Amniotic stem cell (primary cell): ENCODE measurements at regions not wholly inside any gene's neighbourhood (a gene's known extent, or its start where the extent isn't known, plus 50 kb on each side); places are given as distances from the start of the nearest gene placed in this dataset.

Experiments used
- DNase-seq: peaks from one replicate; lab custom pipeline; 2025; lab: John Stamatoyannopoulos, UW

- DNase-seq: no peak
Observed at GRCh38 chr1:13922466-13923110, 222.6 kb downstream of the PRDM2 start.

DNA sequence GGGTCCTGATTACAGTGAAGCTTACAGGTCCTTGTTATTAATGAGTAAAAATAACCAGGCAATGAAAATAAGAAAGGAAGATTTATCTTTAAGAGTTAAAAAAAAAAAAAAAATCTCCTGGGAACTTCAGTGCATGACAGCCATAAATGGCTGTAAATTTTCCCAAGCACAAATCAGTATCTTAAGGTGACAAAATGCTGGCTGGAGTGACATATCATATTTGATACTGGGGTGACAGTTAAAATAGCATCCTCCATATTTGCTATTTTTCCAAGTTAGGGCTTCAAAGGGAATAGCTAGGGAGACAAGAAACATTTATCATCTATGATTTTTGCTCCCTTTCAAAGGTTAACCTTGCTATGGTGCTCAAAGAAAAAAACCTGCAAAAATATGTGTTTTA lies 226.6 kb downstream of the PRDM2 start:
- no peak for DNase-seq

GRCh38 chr1:13927736-13928135 lies 227.7 kb downstream of the PRDM2 start:
- DNase-seq: no peak

DNA sequence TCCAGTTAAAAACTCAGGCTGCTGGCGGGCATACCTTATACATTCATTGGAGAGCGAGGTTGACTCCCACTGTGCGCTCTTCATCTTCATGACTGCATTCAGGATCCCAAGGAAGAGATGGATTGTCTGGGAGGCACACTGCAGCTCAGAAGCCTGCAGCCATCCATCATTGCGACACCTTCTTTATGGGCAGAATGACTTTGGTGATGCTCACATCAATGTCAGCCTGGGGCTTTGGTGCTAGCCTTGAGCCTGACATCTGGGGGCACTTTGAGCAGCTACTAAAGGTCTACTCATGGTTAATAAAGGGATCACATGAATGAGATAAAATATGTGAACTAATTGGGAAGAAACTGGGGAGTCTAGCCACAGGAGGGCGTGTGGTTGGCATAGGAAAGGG lies 229.3 kb downstream of the PRDM2 start:
- no peak for DNase-seq

DNA sequence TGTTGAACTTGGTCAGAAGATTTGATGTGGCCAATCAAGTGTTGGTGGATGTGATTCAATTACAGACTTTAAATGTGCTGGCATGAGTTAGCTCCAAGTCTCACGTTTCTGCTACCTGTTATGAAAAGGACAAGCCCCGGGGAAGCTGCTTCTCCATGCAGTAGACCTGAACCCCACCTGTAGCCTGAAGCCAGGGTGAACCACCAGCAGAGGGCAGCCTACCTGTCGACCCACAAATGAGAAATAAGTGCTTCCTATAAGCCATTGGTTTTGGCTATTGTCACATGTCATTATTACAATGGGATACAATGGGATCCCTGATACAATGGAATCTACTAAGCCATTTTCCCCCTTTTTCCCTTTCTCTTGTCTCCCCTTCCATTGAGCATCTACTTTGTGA lies 230.2 kb downstream of the PRDM2 start:
- no peak for DNase-seq

DNA sequence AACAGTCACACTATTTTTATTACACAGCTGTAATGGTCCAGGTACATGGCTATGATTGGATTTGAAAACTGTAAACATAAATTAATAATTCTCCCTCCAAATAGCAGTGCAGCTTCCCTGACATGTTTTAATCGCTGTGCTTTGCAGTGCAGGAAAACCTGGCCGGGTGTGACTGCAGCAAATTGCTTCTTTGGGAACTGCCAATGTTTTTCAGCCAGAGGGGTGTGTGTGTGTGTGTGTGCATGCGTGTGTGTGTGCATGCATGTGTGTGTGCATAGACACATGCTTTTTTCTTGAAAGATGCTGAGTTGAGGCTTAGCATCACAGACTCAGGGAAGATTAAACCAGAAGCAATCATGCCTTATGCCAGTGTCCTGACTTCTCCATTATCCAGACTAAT lies 231.2 kb downstream of the PRDM2 start:
- no peak for DNase-seq

DNA sequence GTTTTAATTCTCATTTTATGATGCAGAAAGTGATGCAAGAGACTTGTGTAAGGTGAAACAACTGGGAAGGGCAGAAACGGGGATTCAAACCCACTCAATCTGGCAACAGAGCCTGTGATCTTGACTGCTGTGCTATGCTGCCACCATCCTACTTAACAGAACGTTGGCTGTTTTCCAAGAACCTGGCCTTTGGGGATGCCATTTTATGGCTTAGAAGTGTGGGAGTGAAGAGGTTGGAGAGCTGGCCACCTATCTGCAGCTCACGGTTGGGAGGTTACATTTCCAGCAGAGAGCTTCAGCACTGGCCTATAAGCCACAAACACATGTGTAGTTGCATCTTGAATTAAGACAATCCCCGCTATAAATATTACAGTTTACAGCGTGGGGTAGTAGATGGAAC lies 235.3 kb downstream of the PRDM2 start:
- no peak for DNase-seq

- DNase-seq: no peak
Observed at GRCh38 chr1:13941315-13941714, 241.3 kb downstream of the PRDM2 start.

GRCh38 chr1:13943055-13943454 lies 243.1 kb downstream of the PRDM2 start:
- DNase-seq: no peak

- DNase-seq: no peak
Observed at GRCh38 chr1:13945856-13946255, 245.9 kb downstream of the PRDM2 start.

- DNase-seq: no peak
Observed at GRCh38 chr1:13947658-13948057, 247.7 kb downstream of the PRDM2 start.

DNA sequence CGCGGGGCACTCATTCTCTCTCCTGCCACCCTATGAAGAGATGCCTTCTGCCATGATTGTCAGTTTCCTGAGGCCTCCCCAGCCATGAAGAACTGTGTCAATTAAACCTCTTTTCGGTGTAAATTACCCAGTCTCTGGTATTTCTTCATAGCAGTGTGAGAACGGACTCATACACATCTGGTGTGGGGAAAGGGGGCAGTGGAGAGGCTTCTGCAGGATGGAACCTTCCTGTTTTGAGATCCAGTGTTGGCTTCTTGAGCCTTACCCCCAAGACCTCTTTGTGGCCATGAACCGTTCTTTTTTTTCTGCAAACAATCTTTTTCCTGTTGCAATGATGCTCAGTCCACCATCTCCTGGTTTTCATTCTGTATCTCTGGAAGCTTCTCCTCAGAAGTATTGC lies 248.4 kb downstream of the PRDM2 start:
- DNase-seq: no peak

DNA sequence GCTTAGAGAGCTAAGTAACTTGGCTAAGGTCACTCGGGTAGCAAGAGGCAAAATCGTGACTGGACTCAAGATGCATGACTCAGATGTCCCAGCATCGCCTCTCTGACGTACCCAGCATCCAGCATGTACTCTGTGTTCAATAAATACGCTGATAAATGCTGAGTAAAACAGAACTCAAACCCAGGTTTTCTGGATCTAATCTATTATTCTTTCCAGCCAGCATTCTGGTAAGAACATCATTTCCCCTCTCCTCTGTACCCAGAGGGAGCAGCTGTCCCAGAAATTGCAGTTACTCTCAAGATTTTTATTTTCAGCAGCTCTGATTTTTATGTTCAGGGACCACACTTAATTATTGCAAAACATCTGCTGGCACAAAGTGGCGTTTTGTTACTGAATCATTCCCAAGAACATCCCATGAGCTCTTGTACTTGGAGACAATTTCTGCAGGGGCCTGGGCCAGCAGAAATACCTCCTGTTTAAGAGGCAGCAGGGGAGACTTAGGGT lies 249.0 kb downstream of the PRDM2 start:
- DNase-seq: no peak

- DNase-seq: no peak
Observed at GRCh38 chr1:13949546-13949945, 249.6 kb downstream of the PRDM2 start.

- DNase-seq: no peak
Observed at GRCh38 chr1:13950637-13951036, 250.6 kb downstream of the PRDM2 start.

DNA sequence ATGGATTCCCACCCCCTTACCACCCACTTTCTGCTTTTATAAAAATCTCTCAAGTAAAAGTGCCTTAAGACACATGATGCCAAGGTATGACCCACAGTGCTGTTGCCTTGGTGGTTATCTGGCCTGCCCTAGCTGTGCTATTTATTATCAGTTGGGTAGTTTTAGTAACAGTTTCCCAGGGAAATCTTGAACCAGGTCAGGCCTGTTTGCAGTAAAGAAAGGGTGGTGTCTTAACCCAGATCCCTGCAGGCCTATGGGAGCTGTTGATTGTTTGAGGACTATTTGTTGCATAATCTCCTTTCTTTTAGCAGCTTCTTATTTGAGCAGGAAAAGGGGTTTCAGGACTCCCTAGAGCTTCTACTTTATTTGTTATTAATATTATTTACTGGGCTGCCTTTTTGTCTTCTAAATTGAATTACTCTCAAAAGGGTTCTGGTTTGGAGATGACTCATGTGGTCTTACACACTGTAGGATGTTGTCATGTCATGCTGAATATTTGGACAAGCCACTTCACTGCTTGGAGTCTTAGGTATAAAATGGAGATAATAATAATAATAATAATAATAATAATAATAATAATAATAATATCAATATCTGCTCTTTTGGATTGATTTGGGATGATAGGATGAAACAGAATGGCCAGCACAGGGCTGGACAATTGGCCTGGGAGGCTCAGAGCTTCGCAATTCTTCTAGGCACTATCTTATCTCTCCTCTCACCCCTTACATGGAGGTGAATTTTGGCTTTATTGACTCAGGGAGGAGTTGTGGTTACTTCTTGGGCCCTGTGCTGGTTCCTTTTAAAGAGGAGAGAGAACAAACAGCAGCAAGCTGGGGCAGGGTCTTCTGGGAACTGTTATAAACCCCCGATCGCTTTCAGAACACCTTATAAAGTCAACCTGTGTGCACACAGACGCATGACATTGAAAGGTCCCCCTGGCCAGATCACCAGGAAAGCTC lies 252.1 kb downstream of the PRDM2 start:
- no peak for DNase-seq

DNA sequence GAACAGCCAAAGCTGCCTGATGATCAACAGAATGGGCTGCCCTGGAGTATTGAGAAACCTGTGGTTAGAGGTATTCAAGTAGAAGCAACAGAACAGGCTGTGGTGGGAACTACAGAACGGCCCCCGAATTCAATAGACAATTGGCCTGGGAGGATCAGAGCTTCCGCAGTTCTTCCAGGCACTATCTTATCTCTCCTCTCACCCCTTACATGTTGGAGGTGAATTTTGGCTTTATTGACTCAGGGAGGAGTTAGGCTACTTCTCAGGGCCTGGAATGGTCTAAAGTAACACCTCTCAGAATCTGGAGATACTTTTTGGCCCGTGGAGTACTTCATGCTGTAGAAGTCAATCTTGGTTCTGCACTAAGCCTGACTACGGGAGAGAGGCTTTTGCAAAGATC lies 253.0 kb downstream of the PRDM2 start:
- DNase-seq: no peak

- DNase-seq: no peak
Observed at GRCh38 chr1:13956393-13956792, 256.4 kb downstream of the PRDM2 start.

- DNase-seq: peak; percentile 10
Observed at GRCh38 chr1:13960375-13960987, 260.5 kb downstream of the PRDM2 start.

DNA sequence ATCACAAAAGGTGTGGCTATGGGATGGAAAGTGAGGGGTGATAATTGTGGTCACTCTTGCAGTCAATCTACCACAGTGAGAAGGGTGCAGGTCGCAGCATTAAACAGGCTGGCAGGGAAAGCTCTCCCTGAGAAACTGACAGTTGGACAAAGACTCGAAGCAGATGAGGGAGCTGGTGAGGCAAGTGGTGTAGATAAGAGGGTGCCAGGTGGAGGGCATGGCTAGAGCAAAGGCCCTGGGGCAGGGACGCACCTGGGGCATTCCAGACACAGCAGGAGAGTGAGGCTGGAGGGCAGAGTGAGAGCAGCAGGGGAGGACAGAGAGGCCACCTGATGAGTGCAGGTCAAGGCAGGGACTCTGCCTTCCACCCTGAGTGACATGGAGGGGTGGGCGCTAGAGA lies 264.8 kb downstream of the PRDM2 start:
- DNase-seq: no peak

DNA sequence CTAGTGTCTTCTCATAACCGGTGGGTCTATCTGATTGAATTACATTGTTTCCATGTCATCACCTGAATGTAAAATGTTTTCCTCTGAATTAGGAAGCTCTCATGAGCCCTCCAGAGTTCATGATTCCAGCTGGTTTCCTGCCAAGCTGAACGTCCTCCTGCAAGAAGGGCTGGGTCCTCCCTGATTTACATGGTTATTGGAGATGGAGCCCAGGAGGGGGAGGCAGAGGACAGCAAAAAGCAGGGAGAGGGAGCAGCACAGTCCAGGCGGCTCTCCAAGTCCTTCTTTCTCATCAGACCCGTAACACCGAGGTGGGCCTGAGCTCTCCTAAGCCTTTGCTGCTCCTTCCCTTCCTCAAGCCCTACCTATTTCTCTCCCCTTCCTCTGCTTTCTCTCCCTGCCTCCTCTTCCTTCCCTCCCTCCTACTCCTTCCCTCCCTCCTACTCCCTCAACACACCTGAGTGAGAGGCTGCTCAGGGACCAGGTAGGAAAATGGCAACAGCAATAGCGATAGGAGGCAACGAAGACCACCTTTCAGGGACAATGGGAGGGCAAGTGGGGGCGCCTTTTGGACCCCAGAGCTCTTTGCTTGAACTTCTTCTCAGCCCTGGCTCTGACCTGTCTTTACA lies 265.9 kb downstream of the PRDM2 start:
- peak; percentile 8 for DNase-seq

DNA sequence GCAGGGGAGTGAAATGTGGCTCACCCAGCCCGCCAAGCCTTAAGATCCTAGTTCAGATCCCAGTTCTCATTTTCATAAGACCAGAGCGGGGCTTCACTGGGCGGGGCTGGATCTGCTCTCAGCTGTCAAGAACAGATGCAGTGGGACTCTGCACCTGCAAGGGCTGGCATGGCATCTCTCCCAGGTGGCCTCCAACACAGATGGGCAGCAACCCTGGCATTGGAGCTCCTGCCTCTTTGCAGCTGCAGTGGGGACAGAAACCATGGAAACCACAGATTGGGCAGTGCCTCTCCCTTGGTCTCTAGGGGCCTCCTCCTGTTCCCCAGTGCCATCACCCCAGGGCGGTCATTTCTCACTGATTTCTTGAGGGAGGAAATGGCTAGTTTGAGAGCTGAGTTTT lies 267.7 kb downstream of the PRDM2 start:
- no peak for DNase-seq
